B cell (primary cell): ENCODE measurements at regions not wholly inside any gene's neighbourhood (a gene's known extent, or its start where the extent isn't known, plus 50 kb on each side); places are given as distances from the start of the nearest gene placed in this dataset.

Source experiments
- EZH2 ChIP-seq: IDR thresholded peaks from 2 replicates; pipeline ENCODE4 v1.6.1; 2012; ENCODE audit warnings: borderline replicate concordance, low read depth, mild to moderate bottlenecking, moderate library complexity, low read length; ENCODE audit not compliant: insufficient read depth, poor library complexity, severe bottlenecking
- TF ChIP-seq, protein P1 (sequence below): fragments of 200-600 bp; IDR thresholded peaks from one replicate; pipeline ENCODE4 v1.8.0; 2022; ENCODE audit warnings: antibody characterized with exemption, mild to moderate bottlenecking

DNA sequence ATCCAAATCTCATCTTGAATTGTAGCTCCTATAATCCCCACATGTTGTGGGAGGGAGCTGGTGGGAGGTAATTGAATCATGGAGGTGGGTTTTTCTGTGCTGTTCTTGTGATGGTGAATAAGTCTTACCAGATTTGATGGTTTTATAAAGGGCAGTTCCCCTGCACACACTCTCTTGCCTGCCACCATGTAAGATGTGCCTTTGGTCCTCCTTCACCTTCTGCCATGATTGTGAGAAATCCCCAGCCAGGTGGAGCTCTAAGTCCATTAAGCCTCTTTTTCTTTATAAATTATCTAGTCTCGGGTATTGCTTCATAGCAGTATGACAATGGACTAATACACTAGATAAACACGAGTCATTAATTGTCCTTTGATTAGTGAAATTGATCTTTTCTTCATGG, 214.5 kb upstream of the CFAP20DC start:
- TF ChIP-seq, protein P1, sequence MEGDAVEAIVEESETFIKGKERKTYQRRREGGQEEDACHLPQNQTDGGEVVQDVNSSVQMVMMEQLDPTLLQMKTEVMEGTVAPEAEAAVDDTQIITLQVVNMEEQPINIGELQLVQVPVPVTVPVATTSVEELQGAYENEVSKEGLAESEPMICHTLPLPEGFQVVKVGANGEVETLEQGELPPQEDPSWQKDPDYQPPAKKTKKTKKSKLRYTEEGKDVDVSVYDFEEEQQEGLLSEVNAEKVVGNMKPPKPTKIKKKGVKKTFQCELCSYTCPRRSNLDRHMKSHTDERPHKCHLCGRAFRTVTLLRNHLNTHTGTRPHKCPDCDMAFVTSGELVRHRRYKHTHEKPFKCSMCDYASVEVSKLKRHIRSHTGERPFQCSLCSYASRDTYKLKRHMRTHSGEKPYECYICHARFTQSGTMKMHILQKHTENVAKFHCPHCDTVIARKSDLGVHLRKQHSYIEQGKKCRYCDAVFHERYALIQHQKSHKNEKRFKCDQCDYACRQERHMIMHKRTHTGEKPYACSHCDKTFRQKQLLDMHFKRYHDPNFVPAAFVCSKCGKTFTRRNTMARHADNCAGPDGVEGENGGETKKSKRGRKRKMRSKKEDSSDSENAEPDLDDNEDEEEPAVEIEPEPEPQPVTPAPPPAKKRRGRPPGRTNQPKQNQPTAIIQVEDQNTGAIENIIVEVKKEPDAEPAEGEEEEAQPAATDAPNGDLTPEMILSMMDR, result no peak
- TF ChIP-seq EZH2, result no peak
